HEK293 (cell line): ENCODE measurements at regions not wholly inside any gene's neighbourhood (a gene's known extent, or its start where the extent isn't known, plus 50 kb on each side); places are given as distances from the start of the nearest gene placed in this dataset.

Source experiments
- CTCF ChIA-PET: fragments of 350-600 bp; formaldehyde crosslinking; extraction: SDS; loops from one replicate; lab custom pipeline; 2021; ENCODE audit warnings: antibody characterized with exemption; lab: Yijun Ruan, JAX
- POLR2A ChIA-PET: fragments of 300-600 bp; formaldehyde crosslinking; extraction: SDS; loops from one replicate; lab custom pipeline; 2020; ENCODE audit warnings: antibody characterized with exemption, inconsistent platforms; lab: Yijun Ruan, JAX
- H3K27ac ChIP-seq: fragments of 200-500 bp; sonication (Bioruptor generic); 2 replicates; pipeline ENCODE4 v1.5.1; 2014; ENCODE audit warnings: low read depth, low read length, control low read depth, inconsistent platforms; ENCODE audit errors: extremely low read depth
- H3K36me3 ChIP-seq, 2 experiments: fragments of 200-500 bp in 1 of 2; sonication (Bioruptor generic) in 1 of 2; 1 replicate in 1 of 2; 2 replicates in 1 of 2; pipeline ENCODE4 v1.5.1; 2014 to 2017; ENCODE audit warnings: inconsistent platforms in 2 of 2, low read length in 2 of 2; ENCODE audit not compliant: control insufficient read depth in 2 of 2, insufficient read depth in 1 of 2
- H3K4me1 ChIP-seq: fragments of 200-500 bp; sonication (Bioruptor generic); 2 replicates; pipeline ENCODE4 v1.5.1; 2014; ENCODE audit warnings: mild to moderate bottlenecking, low read length, inconsistent platforms; ENCODE audit not compliant: control insufficient read depth, insufficient read depth
- H3K4me3 ChIP-seq: 2 replicates; pipeline ENCODE4 v1.5.1; 2011; ENCODE audit warnings: low read depth, mild to moderate bottlenecking, control low read depth, low read length, moderate library complexity
- H3K9me3 ChIP-seq: fragments of 200-500 bp; sonication (Bioruptor generic); 2 replicates; pipeline ENCODE4 v1.5.1; 2014; ENCODE audit warnings: low read depth, low read length, inconsistent platforms; ENCODE audit not compliant: control insufficient read depth, insufficient read depth
- BCL11B ChIP-seq: fragments of 450-650 bp; formaldehyde crosslinking; IDR thresholded peaks from 2 replicates; pipeline ENCODE4 v1.5.1; 2016; ENCODE audit warnings: low read depth, missing biosample characterization, missing genetic modification characterization
- PRDM10 ChIP-seq: fragments of 450-650 bp; formaldehyde crosslinking; IDR thresholded peaks from 2 replicates; pipeline ENCODE4 v1.5.1; 2016; ENCODE audit warnings: missing biosample characterization, missing genetic modification characterization
- REPIN1 ChIP-seq: fragments of 450-650 bp; formaldehyde crosslinking; IDR thresholded peaks from 2 replicates; pipeline ENCODE4 v1.5.1; 2017; ENCODE audit warnings: missing biosample characterization, missing genetic modification characterization, low read depth
- ZBTB10 ChIP-seq: fragments of 450-650 bp; formaldehyde crosslinking; IDR thresholded peaks from 2 replicates; pipeline ENCODE4 v1.5.1; 2016; ENCODE audit warnings: missing biosample characterization, missing genetic modification characterization
- ZBTB48 ChIP-seq: fragments of 450-650 bp; formaldehyde crosslinking; IDR thresholded peaks from 2 replicates; pipeline ENCODE4 v1.5.1; 2016; ENCODE audit warnings: missing biosample characterization, missing genetic modification characterization
- ZBTB7A ChIP-seq: fragments of 450-650 bp; formaldehyde crosslinking; IDR thresholded peaks from 2 replicates; pipeline ENCODE4 v1.5.1; 2016; ENCODE audit warnings: low read depth, missing biosample characterization, missing genetic modification characterization
- ZFP3 ChIP-seq: fragments of 450-650 bp; formaldehyde crosslinking; IDR thresholded peaks from 2 replicates; pipeline ENCODE4 v1.5.1; 2016; ENCODE audit warnings: low read depth, missing biosample characterization, missing genetic modification characterization
- ZNF121 ChIP-seq: fragments of 450-650 bp; formaldehyde crosslinking; IDR thresholded peaks from 2 replicates; pipeline ENCODE4 v1.5.1; 2016; ENCODE audit warnings: missing biosample characterization, missing genetic modification characterization
- ZNF140 ChIP-seq: fragments of 450-650 bp; formaldehyde crosslinking; IDR thresholded peaks from 2 replicates; pipeline ENCODE4 v1.5.1; 2016; ENCODE audit warnings: missing biosample characterization, missing genetic modification characterization
- ZNF169 ChIP-seq: fragments of 450-650 bp; formaldehyde crosslinking; IDR thresholded peaks from 2 replicates; pipeline ENCODE4 v1.5.1; 2016; ENCODE audit warnings: missing biosample characterization, missing genetic modification characterization
- ZNF19 ChIP-seq: fragments of 450-650 bp; formaldehyde crosslinking; IDR thresholded peaks from 2 replicates; pipeline ENCODE4; 2016; ENCODE audit warnings: missing biosample characterization, missing genetic modification characterization, low read depth
- ZNF280C ChIP-seq: fragments of 450-650 bp; formaldehyde crosslinking; IDR thresholded peaks from 2 replicates; pipeline ENCODE4 v1.5.1; 2016; ENCODE audit warnings: missing biosample characterization, missing genetic modification characterization
- ZNF610 ChIP-seq: fragments of 450-650 bp; formaldehyde crosslinking; IDR thresholded peaks from 2 replicates; pipeline ENCODE4 v1.5.1; 2016; ENCODE audit warnings: missing biosample characterization, missing genetic modification characterization, borderline replicate concordance
- ZNF623 ChIP-seq: fragments of 450-650 bp; formaldehyde crosslinking; IDR thresholded peaks from 2 replicates; pipeline ENCODE4 v1.5.1; 2016; ENCODE audit warnings: missing biosample characterization, missing genetic modification characterization
- ZNF654 ChIP-seq: fragments of 450-650 bp; formaldehyde crosslinking; IDR thresholded peaks from 2 replicates; pipeline ENCODE4 v1.5.1; 2016; ENCODE audit warnings: low read depth, missing biosample characterization, missing genetic modification characterization
- ZNF777 ChIP-seq: fragments of 450-650 bp; formaldehyde crosslinking; IDR thresholded peaks from 2 replicates; pipeline ENCODE4 v1.5.1; 2017; ENCODE audit warnings: missing biosample characterization, missing genetic modification characterization, borderline replicate concordance
- ZNF791 ChIP-seq: fragments of 450-650 bp; formaldehyde crosslinking; IDR thresholded peaks from 2 replicates; pipeline ENCODE4 v1.5.1; 2016; ENCODE audit warnings: missing biosample characterization, missing genetic modification characterization
- ZSCAN30 ChIP-seq: fragments of 450-650 bp; IDR thresholded peaks from 2 replicates; pipeline ENCODE4 v1.5.1; 2018; ENCODE audit warnings: missing biosample characterization, mild to moderate bottlenecking, missing genetic modification characterization, moderate library complexity
- ZSCAN4 ChIP-seq: fragments of 450-650 bp; formaldehyde crosslinking; IDR thresholded peaks from 2 replicates; pipeline ENCODE4 v1.5.1; 2017; ENCODE audit warnings: missing biosample characterization, missing genetic modification characterization

GRCh38 chr2:128651000-128651399 is 332.3 kb upstream of the HS6ST1 start (continued):
- TF ChIP-seq ZBTB10 (tag by site-specific recombination) (no peak), ZBTB48 (tag by site-specific recombination) (no peak)

GRCh38 chr2:128654408-128654807 is 335.7 kb upstream of the HS6ST1 start:
- POLR2A ChIA-PET = no interaction called here
- no peak overlapping the region for H3K27ac ChIP-seq
- no peaks in the 10 kb centered on the region for H3K4me1 ChIP-seq
- H3K4me3 ChIP-seq = no peak overlapping the region
- H3K36me3 ChIP-seq = no peaks in the 10 kb centered on the region
- TF ChIP-seq ZNF791 (tag by site-specific recombination) (no peak), ZNF623 (tag by site-specific recombination) (no peak), ZBTB7A (tag by site-specific recombination) (no peak), PRDM10 (no peak), ZNF140 (tag by site-specific recombination) (no peak), ZNF19 (tag by site-specific recombination) (no peak), ZFP3 (no peak), BCL11B (tag by site-specific recombination) (no peak), ZNF280C (tag by site-specific recombination) (no peak), REPIN1 (no peak), ZSCAN4 (no peak), ZNF777 (no peak), ZNF610 (tag by site-specific recombination) (no peak), ZNF654 (tag by site-specific recombination) (no peak), ZSCAN30 (no peak), ZNF169 (tag by site-specific recombination) (no peak), ZNF121 (tag by site-specific recombination) (no peak)
- TF ChIP-seq, all 188 proteins: peak for 0
- H3K9me3 ChIP-seq = no peaks in the 10 kb centered on the region
- CTCF ChIA-PET = no interaction called here
